ENCODE measurements at regions not wholly inside any gene's neighbourhood (a gene's known extent, or its start where the extent isn't known, plus 50 kb on each side); places are given as distances from the start of the nearest gene placed in this dataset.

GRCh38 chr4:4913628-4914027 is 54.2 kb downstream of the MSX1 start:
- ATAC-seq (ENCODE audit: low read depth) (no peak), DNase-seq (no peak)
- no peak overlapping the region for H3K4me3 Mint-ChIP-seq
- peaks cover 10% of the 10 kb centered on the region for H3K9me3 Mint-ChIP-seq
- ChIA-PET POLR2A (no interaction called here), CTCF (no interaction called here)
- no peaks in the 10 kb centered on the region for H3K36me3 Mint-ChIP-seq (ENCODE audit: low read depth)
- H3K27ac Mint-ChIP-seq, result no peak overlapping the region
- peaks cover 3% of the 10 kb centered on the region for H3K4me1 Mint-ChIP-seq
- H3K27me3 Mint-ChIP-seq, result no peaks in the 10 kb centered on the region
- no peak for TF ChIP-seq CTCF (IDR thresholded peaks at IDR 0.05)
- intact Hi-C loops (cut with micrococcal nuclease), result no loop called here

GRCh38 chr4:4914059-4914820 is 54.8 kb downstream of the MSX1 start:
- no peak overlapping the region for H3K27ac Mint-ChIP-seq
- POLR2A ChIA-PET, result no interaction called here
- intact Hi-C loops (cut with micrococcal nuclease), result no loop called here
- ATAC-seq (ENCODE audit: low read depth), result no peak
- no peak overlapping the region for H3K4me3 Mint-ChIP-seq
- H3K9me3 Mint-ChIP-seq, result peaks cover 10% of the 10 kb centered on the region
- no peaks in the 10 kb centered on the region for H3K36me3 Mint-ChIP-seq (ENCODE audit: low read depth)
- DNase-seq, result no peak
- no peaks in the 10 kb centered on the region for H3K27me3 Mint-ChIP-seq
- peaks cover 3% of the 10 kb centered on the region for H3K4me1 Mint-ChIP-seq
- no peak for TF ChIP-seq CTCF (IDR thresholded peaks at IDR 0.05)
- CTCF ChIA-PET, result no interaction called here

- H3K27me3 Mint-ChIP-seq, result no peaks in the 10 kb centered on the region
- H3K4me1 Mint-ChIP-seq, result peaks cover 3% of the 10 kb centered on the region
- POLR2A ChIA-PET, result no interaction called here
- CTCF ChIA-PET, result no interaction called here
- no peak for ATAC-seq (ENCODE audit: low read depth)
- TF ChIP-seq CTCF (IDR thresholded peaks at IDR 0.05), result no peak
- peaks cover 10% of the 10 kb centered on the region for H3K9me3 Mint-ChIP-seq
- no peaks in the 10 kb centered on the region for H3K36me3 Mint-ChIP-seq (ENCODE audit: low read depth)
- no peak for DNase-seq
- intact Hi-C loops (cut with micrococcal nuclease), result no loop called here
- H3K4me3 Mint-ChIP-seq, result no peak overlapping the region
- H3K27ac Mint-ChIP-seq, result no peak overlapping the region
Observed at GRCh38 chr4:4914965-4915845, 55.7 kb downstream of the MSX1 start.

GRCh38 chr4:4918067-4918466 is 58.6 kb downstream of the MSX1 start:
- CTCF ChIA-PET, result no interaction called here
- Mint-ChIP-seq H3K27me3 (peaks cover 3% of the 10 kb centered on the region), H3K4me3 (no peak overlapping the region), H3K4me1 (peaks cover 18% of the 10 kb centered on the region), H3K27ac (no peak overlapping the region), H3K9me3 (peaks cover 6% of the 10 kb centered on the region), H3K36me3 (ENCODE audit: low read depth) (no peaks in the 10 kb centered on the region)
- DNase-seq, result no peak
- no peak for TF ChIP-seq CTCF (IDR thresholded peaks at IDR 0.05)
- no peak for ATAC-seq (ENCODE audit: low read depth)
- intact Hi-C loops (cut with micrococcal nuclease), result no loop called here
- POLR2A ChIA-PET, result no interaction called here

GRCh38 chr4:4919927-4920326 is 60.5 kb downstream of the MSX1 start:
- Mint-ChIP-seq H3K36me3 (ENCODE audit: low read depth) (no peaks in the 10 kb centered on the region), H3K4me1 (peaks cover 22% of the 10 kb centered on the region), H3K4me3 (no peak overlapping the region), H3K27me3 (peaks cover 7% of the 10 kb centered on the region), H3K9me3 (peaks cover 6% of the 10 kb centered on the region), H3K27ac (no peak overlapping the region)
- intact Hi-C loops (cut with micrococcal nuclease), result no loop called here
- CTCF ChIA-PET, result no interaction called here
- POLR2A ChIA-PET, result no interaction called here
- no peak for DNase-seq
- ATAC-seq (ENCODE audit: low read depth), result no peak
- no peak for TF ChIP-seq CTCF (IDR thresholded peaks at IDR 0.05)
